GM21576 (cell line): ENCODE measurements at regions not wholly inside any gene's neighbourhood (a gene's known extent, or its start where the extent isn't known, plus 50 kb on each side); places are given as distances from the start of the nearest gene placed in this dataset.
A peak's percentile ranks its signal among the peaks of the same experiment; 100 is the strongest.
"Not testable (repeated sequence)": the region's sequence is repeated elsewhere in the genome, so short reads cannot be mapped to it uniquely, and the experiment has no call there.

ENCODE experiments used
- ATAC-seq: cut with Tn5 transposase; IDR thresholded peaks from one replicate; pipeline ENCODE4 v1.9.1; 2021; ENCODE audit warnings: mild to moderate bottlenecking, moderate library complexity; ENCODE audit not compliant: unreplicated experiment

GRCh38 chr12:89072294-89073026, 279.8 kb downstream of the DUSP6 start:
- no peak for ATAC-seq

DNA sequence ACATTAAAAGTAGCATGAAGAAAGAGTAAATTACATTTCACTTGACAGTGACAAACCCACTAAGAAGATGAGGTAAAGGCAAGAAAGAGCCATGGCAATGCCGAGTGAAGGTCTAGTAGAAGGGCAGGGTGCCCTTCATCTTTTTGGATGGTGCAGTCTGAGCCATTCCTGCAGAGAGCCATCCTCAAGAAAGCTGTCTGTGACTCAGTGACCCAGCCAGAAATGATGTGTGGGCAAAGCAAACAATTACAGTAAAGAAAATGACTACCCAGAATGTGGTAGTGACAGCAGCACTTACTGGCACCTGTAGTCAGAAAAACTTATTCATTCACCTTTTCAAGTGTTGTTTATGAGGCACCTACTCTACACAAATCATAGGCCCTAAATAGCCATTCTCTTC, 281.7 kb downstream of the DUSP6 start:
- no peak for ATAC-seq

DNA sequence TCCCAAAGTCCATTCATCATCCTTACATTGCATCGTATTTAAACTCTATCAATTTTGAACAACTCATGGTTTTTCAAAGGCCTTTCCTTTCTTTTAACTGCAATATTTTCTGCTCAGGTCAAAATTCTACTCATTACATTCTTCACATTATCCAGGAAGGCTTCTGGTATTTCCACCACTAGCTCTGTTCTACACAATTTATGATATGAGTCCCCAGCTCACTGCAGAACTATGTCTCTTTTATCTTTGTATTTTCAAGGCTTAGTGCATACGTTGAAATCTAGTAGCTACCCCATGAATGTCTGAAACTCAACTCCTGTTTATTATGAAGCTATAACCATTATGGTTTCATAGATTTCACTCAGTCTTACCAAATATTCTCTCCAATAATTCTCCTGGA, 282.9 kb downstream of the DUSP6 start:
- ATAC-seq, result no peak

GRCh38 chr12:89067421-89068187, 284.7 kb downstream of the DUSP6 start:
- ATAC-seq, result no peak

DNA sequence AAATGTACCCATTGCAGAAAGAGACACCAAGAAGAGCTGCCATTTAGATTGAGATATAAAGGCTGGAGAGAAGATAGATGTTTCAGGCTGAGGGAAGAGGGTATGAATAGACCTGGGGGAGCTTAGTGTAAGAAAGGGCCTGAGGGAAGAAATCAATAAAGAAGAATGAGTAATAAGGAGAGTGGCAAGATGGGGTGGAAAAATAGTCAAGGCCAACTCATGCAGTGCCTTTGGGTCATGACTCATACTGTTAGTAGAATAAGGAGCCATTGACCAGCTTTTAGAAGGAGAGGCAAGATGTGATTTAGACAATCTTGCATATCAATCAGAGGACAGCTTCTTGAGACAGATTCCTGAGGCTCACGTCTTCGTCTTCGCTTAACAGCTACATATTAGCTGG, 287.5 kb downstream of the DUSP6 start:
- no peak for ATAC-seq

GRCh38 chr12:89064151-89064550, 288.1 kb downstream of the DUSP6 start:
- ATAC-seq, result no peak

DNA sequence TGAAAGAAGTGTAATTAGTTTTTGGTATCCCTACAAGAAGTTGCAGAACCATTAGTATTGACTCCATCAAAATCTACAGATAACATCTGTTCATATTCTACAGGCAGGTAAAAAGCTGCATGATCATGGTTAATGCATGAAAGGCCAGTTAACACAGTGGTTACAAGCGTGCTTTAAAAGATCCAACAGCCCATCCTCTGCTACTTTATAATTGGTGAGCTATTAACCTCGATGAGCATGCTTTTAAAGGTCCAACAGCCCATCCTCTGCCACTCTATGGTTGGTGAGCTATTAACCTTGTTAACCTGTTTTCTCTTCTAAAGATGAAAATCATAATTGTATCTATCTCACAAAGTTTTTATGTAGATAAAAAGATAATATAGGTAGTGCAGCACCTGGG, 289.3 kb downstream of the DUSP6 start:
- no peak for ATAC-seq

- no peak for ATAC-seq
Measured at GRCh38 chr12:89059721-89060541, 292.4 kb downstream of the DUSP6 start.

- ATAC-seq, result no peak
Measured at GRCh38 chr12:89059056-89059455, 293.2 kb downstream of the DUSP6 start.

GRCh38 chr12:89058402-89058801, 293.9 kb downstream of the DUSP6 start:
- no peak for ATAC-seq

DNA sequence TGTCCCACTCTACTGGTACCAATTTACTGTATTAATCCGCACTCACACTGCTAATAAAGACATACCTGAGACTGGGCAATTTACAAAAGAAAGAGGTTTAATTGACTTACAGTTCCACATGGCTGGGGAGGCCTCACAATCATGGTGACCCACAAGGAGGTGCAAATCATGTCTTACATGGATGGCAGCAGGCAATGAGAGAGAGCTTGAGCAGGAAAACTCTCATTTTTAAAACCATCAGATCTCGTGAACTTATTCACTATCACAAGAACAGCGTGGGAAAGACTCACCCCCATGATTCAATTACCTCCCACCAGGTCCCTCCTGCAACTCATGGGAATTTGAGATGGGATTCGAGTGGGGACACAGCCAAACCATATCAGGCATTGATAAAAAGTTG, 298.5 kb downstream of the DUSP6 start:
- ATAC-seq, result not testable (repeated sequence)

DNA sequence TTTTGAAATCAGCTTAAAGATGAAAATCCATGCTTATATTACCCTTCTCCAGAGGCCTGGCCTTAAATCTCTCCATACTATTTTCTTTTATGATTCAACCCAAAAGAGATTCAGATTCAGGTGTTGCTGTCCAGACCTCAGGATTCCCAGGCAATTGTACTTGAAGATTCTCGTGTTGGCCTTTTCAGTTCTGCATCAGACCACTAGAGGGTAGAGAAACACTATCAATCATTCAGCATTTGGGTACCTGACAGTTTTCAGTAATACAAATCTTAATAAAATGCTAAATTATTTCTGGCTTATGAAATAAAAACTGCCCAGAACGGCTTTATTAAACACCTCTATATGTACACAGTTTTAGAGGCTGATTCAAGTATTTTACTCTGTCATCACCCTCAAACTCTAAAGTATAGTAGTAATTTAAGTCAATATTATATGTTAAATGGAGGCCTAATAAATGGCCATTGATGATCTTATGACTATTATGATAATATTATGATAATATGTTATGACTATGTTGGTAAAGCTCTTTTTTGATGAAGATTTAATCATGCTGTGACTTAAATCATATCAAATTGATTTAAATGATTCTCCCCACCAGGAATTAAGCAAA, 301.1 kb downstream of the DUSP6 start:
- ATAC-seq, result peak; percentile 62

- no peak for ATAC-seq
Measured at GRCh38 chr12:89047856-89048418, 304.4 kb downstream of the DUSP6 start.

- ATAC-seq, result no peak
Measured at GRCh38 chr12:89041078-89041477, 311.2 kb downstream of the DUSP6 start.

DNA sequence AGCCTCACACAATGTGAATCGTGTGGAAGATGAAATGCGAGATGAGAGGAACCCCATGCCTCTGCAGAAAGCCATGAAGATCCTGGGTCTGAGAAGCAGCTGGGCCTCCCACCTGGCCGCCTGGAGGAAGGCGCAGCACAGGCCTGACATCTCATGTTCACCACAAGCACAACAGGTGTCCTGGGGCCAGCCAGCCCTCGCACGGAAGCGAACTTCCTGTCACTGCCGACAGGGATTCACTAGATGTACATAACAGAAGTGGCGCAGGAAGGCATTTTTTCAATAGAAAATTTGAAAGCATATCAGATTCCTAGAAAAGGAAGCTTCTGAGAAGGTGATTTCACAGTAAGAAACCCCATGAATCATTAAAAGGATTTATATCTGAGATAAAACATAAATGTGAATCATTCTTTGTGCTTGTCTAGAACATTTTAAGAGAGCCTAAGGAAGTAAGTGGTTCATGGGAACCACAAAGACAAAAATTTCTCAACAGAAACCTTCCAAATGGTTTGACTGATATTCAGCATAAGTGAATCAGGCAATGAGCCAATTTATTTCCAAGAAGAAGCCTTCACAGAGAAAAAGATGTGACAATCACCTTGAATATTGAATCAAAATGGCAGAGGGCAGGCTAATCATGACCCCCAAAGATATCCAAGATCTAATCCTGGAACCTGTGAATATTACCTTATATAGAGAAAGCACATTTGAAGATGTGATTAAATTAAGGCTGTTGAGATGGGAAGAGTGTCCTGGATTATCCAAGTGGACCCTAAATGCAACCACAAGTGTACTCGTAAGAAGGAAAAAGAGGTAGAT, 311.9 kb downstream of the DUSP6 start:
- ATAC-seq, result peak; percentile 99

GRCh38 chr12:89038831-89039512, 313.3 kb downstream of the DUSP6 start:
- peak; percentile 29 for ATAC-seq

GRCh38 chr12:89033062-89033461, 319.2 kb downstream of the DUSP6 start:
- no peak for ATAC-seq

GRCh38 chr12:89029961-89030360, 322.3 kb downstream of the DUSP6 start:
- ATAC-seq, result no peak

- no peak for ATAC-seq
Measured at GRCh38 chr12:89024580-89024979, 327.7 kb downstream of the DUSP6 start.
